H1 (cell line): ENCODE measurements at regions not wholly inside any gene's neighbourhood (a gene's known extent, or its start where the extent isn't known, plus 50 kb on each side); places are given as distances from the start of the nearest gene placed in this dataset.

Source experiments
- CTCF ChIA-PET: fragments of 300-600 bp; sonication (Branson Sonifier 250); formaldehyde crosslinking; loops from one replicate; lab custom pipeline; 2021; ENCODE audit not compliant: partially characterized antibody; lab: Charles Lee
- POLR2A ChIA-PET: fragments of 300-600 bp; sonication (Branson Sonifier 250); formaldehyde crosslinking; loops from one replicate; lab custom pipeline; 2021; ENCODE audit warnings: inconsistent platforms; ENCODE audit not compliant: partially characterized antibody; lab: Charles Lee
- DNase-seq, 2 experiments: peaks; one replicate each; pipeline versions ENCODE4 v3.0.0 to v3.0.0-alpha.2; 2010 to 2022; ENCODE audit warnings: low spot score in 2 of 2, low read depth in 1 of 2, mixed read lengths in 1 of 2
- FAIRE-seq: peaks from 2 replicates; lab custom pipeline; 2011; peaks lifted over from hg19 to GRCh38; lab: Jason Lieb, UNC
- H2AFZ ChIP-seq: 2 replicates; pipeline ENCODE4 v1.8.1; 2012; ENCODE audit warnings: low read length, inconsistent platforms
- H2AK5ac ChIP-seq: 2 replicates; pipeline ENCODE4 v1.6.1; 2013; ENCODE audit warnings: low read depth, low read length
- H2BK120ac ChIP-seq: replicated peaks from 2 replicates; pipeline ENCODE3; 2013; ENCODE audit warnings: low read depth, low read length, inconsistent platforms
- H2BK12ac ChIP-seq: 2 replicates; pipeline ENCODE4 v1.6.1; 2013; ENCODE audit warnings: low read depth, low read length
- H2BK15ac ChIP-seq: 2 replicates; pipeline ENCODE4 v1.6.1; 2013; ENCODE audit warnings: low read length
- H2BK20ac ChIP-seq: 2 replicates; pipeline ENCODE4 v1.6.1; 2013; ENCODE audit warnings: low read length
- H2BK5ac ChIP-seq: 2 replicates; pipeline ENCODE4 v1.6.1; 2013; ENCODE audit warnings: low read depth, low read length
- H3K14ac ChIP-seq: 2 replicates; pipeline ENCODE4 v1.6.1; 2013; ENCODE audit warnings: inconsistent platforms; ENCODE audit not compliant: insufficient read length
- H3K18ac ChIP-seq: 2 replicates; pipeline ENCODE4 v1.6.1; 2013; ENCODE audit warnings: low read length; ENCODE audit errors: extremely low read depth
- H3K23ac ChIP-seq: 2 replicates; pipeline ENCODE4 v1.6.1; 2013; ENCODE audit warnings: inconsistent platforms; ENCODE audit not compliant: insufficient read length
- H3K23me2 ChIP-seq: 2 replicates; pipeline ENCODE4 v1.6.1; 2013; ENCODE audit warnings: low read depth, low read length
- H3K27ac ChIP-seq: 2 replicates; pipeline ENCODE4 v1.6.1; 2011; ENCODE audit warnings: low read depth, low read length, inconsistent platforms
- H3K27me3 ChIP-seq, 4 experiments: replicated peaks in 1 of 4; 1 replicate in 1 of 4; 2 replicates in 3 of 4; pipeline versions ENCODE4 v1.6.1 to v1.8.1; 2011 to 2013; ENCODE audit warnings: low read length in 3 of 4, mild to moderate bottlenecking in 3 of 4, inconsistent platforms in 2 of 4, mixed read lengths in 2 of 4, moderate library complexity in 1 of 4; ENCODE audit not compliant: control insufficient read depth in 3 of 4, insufficient read depth in 3 of 4; ENCODE audit errors: extremely low read depth in 1 of 4
- H3K36me3 ChIP-seq, 4 experiments: 2 replicates each; pipeline versions ENCODE4 v1.6.1 to v1.8.1; 2011 to 2013; ENCODE audit warnings: mild to moderate bottlenecking in 4 of 4, low read length in 3 of 4, moderate library complexity in 2 of 4, control low read depth in 1 of 4, inconsistent platforms in 1 of 4; ENCODE audit not compliant: insufficient read depth in 4 of 4, control insufficient read depth in 2 of 4
- H3K4ac ChIP-seq: replicated peaks from 2 replicates; pipeline ENCODE3; 2013; ENCODE audit warnings: low read length, low read depth, mixed read lengths, inconsistent platforms; ENCODE audit not compliant: insufficient read length
- H3K4me1 ChIP-seq, 4 experiments: replicated peaks in 1 of 4; 1 replicate in 1 of 4; 2 replicates in 3 of 4; pipeline versions ENCODE4 v1.6.1 to v1.8.1; 2011 to 2013; ENCODE audit warnings: low read length in 3 of 4, inconsistent platforms in 2 of 4, mixed read lengths in 1 of 4; ENCODE audit not compliant: insufficient read depth in 4 of 4, control insufficient read depth in 3 of 4
- H3K4me2 ChIP-seq, 2 experiments: 2 replicates each; pipeline versions ENCODE4 v1.6.1 to v1.8.1; 2011 to 2013; ENCODE audit warnings: low read depth in 2 of 2, low read length in 2 of 2, control low read depth in 1 of 2, inconsistent platforms in 1 of 2, mild to moderate bottlenecking in 1 of 2; ENCODE audit not compliant: insufficient read depth in 1 of 2
- H3K4me3 ChIP-seq, 4 experiments: fragments of 200-600, 300-600 bp in 1 of 4; sonication (generic), shearing (Covaris generic), sonication (Bioruptor Twin) in 1 of 4; 2 replicates each; pipeline versions ENCODE4 v1.5.1 to v1.8.1; 2011 to 2016; ENCODE audit warnings: low read length in 4 of 4, low read depth in 3 of 4, control low read depth in 2 of 4, inconsistent platforms in 2 of 4, mild to moderate bottlenecking in 2 of 4, mixed read lengths in 1 of 4, moderate library complexity in 1 of 4; ENCODE audit not compliant: insufficient read depth in 2 of 4; ENCODE audit errors: extremely low read depth in 1 of 4
- H3K56ac ChIP-seq: replicated peaks from 2 replicates; pipeline ENCODE3; 2013; ENCODE audit warnings: low read depth, mild to moderate bottlenecking, mixed read lengths, low read length, inconsistent platforms; ENCODE audit not compliant: insufficient read length
- H3K79me1 ChIP-seq: 2 replicates; pipeline ENCODE4 v1.6.1; 2013; ENCODE audit warnings: low read depth, low read length, control low read depth
- H3K79me2 ChIP-seq, 2 experiments: 2 replicates each; pipeline versions ENCODE4 v1.6.1 to v1.8.1; 2012 to 2013; ENCODE audit warnings: low read length in 2 of 2, mild to moderate bottlenecking in 2 of 2, inconsistent platforms in 1 of 2; ENCODE audit not compliant: insufficient read depth in 2 of 2, control insufficient read depth in 1 of 2
- H3K9ac ChIP-seq, 4 experiments: replicated peaks in 1 of 4; 1 replicate in 1 of 4; 2 replicates in 3 of 4; pipeline versions ENCODE4 v1.6.1 to v1.8.1; 2011 to 2013; ENCODE audit warnings: low read depth in 3 of 4, low read length in 3 of 4, control low read depth in 2 of 4, mild to moderate bottlenecking in 2 of 4, moderate library complexity in 2 of 4, inconsistent platforms in 1 of 4; ENCODE audit errors: extremely low read depth in 1 of 4
- H3K9me3 ChIP-seq, 2 experiments: 2 replicates each; pipeline versions ENCODE4 v1.6.1 to v1.8.1; 2012 to 2013; ENCODE audit warnings: mild to moderate bottlenecking in 2 of 2, moderate library complexity in 2 of 2, control low read depth in 1 of 2, inconsistent platforms in 1 of 2, low read depth in 1 of 2, low read length in 1 of 2, mixed read lengths in 1 of 2; ENCODE audit not compliant: insufficient read depth in 2 of 2
- H4K20me1 ChIP-seq, 2 experiments: replicated peaks in 1 of 2; 2 replicates each; pipeline versions ENCODE3 to v1.8.1; 2011 to 2013; ENCODE audit warnings: inconsistent platforms in 2 of 2, low read length in 2 of 2, mild to moderate bottlenecking in 1 of 2; ENCODE audit not compliant: insufficient read depth in 2 of 2, control insufficient read depth in 1 of 2
- H4K5ac ChIP-seq: 2 replicates; pipeline ENCODE4 v1.6.1; 2013; ENCODE audit warnings: low read length, low read depth, mixed read lengths, inconsistent platforms; ENCODE audit not compliant: insufficient read length
- H4K8ac ChIP-seq: 2 replicates; pipeline ENCODE4 v1.8.0; 2013; ENCODE audit warnings: mild to moderate bottlenecking, moderate library complexity, low read length, inconsistent platforms; ENCODE audit not compliant: insufficient read depth; ENCODE audit errors: extremely low read depth
- H4K91ac ChIP-seq: replicated peaks from 2 replicates; pipeline ENCODE3; 2013; ENCODE audit warnings: low read length, mixed read lengths, inconsistent platforms; ENCODE audit not compliant: insufficient read length
- CBX5 ChIP-seq: fragments of 300-800, 300-1000 bp; sonication (generic); IDR thresholded peaks from 2 replicates; pipeline ENCODE4 v1.7.1; 2016; ENCODE audit warnings: antibody characterized with exemption, low read length, low read depth
- GABPA ChIP-seq: IDR thresholded peaks from 2 replicates; pipeline ENCODE4 v1.6.1; 2011; ENCODE audit warnings: mild to moderate bottlenecking, low read length, moderate library complexity, borderline replicate concordance; ENCODE audit not compliant: insufficient read depth
- GTF2F1 ChIP-seq: IDR thresholded peaks from 2 replicates; pipeline ENCODE4 v1.6.1; 2012; ENCODE audit warnings: low read depth, low read length, improper control_type of control experiment, borderline replicate concordance
- POLR2A ChIP-seq, 2 experiments: IDR thresholded peaks; 1 replicate in 1 of 2; 2 replicates in 1 of 2; pipeline ENCODE4 v1.6.1; 2011; ENCODE audit warnings: low read depth in 2 of 2, low read length in 2 of 2, mild to moderate bottlenecking in 2 of 2; ENCODE audit errors: control extremely low read depth in 1 of 2
- POU5F1 ChIP-seq: IDR thresholded peaks from 2 replicates; pipeline ENCODE4 v1.6.1; 2011; ENCODE audit warnings: low read depth, mild to moderate bottlenecking, low read length, moderate library complexity
- SAP30 ChIP-seq: fragments of 300-600 bp; sonication (generic); IDR thresholded peaks from 2 replicates; pipeline ENCODE4 v1.7.1; 2012; ENCODE audit warnings: low read length, moderate library complexity, mild to moderate bottlenecking, inconsistent platforms; ENCODE audit not compliant: insufficient read depth, insufficient replicate concordance
- TCF12 ChIP-seq: IDR thresholded peaks from 2 replicates; pipeline ENCODE4 v1.6.1; 2011; ENCODE audit warnings: low read depth, mild to moderate bottlenecking, low read length
- ZNF274 ChIP-seq: IDR thresholded peaks from 2 replicates; pipeline ENCODE4 v1.7.0; 2012; ENCODE audit warnings: low read length, borderline replicate concordance; ENCODE audit errors: extremely low read depth
- WGBS, 2 experiments: shearing (Covaris generic) in 1 of 2; methylation state at CpG; one replicate each; pipeline versions ENCODE4 v1.1.6 to v1.1.7; 2013 to 2015; ENCODE audit warnings: low lambda C conversion rate in 2 of 2, mixed read lengths in 2 of 2, inconsistent platforms in 1 of 2, low coverage in 1 of 2, missing lambda C conversion rate in 1 of 2; ENCODE audit not compliant: insufficient replicate concordance in 2 of 2, insufficient coverage in 1 of 2, insufficient read length in 1 of 2; ENCODE audit errors: extremely low coverage in 1 of 2, missing lambda C conversion rate in 1 of 2; 5-methylcytosine and 5-hydroxymethylcytosine counted together

DNA sequence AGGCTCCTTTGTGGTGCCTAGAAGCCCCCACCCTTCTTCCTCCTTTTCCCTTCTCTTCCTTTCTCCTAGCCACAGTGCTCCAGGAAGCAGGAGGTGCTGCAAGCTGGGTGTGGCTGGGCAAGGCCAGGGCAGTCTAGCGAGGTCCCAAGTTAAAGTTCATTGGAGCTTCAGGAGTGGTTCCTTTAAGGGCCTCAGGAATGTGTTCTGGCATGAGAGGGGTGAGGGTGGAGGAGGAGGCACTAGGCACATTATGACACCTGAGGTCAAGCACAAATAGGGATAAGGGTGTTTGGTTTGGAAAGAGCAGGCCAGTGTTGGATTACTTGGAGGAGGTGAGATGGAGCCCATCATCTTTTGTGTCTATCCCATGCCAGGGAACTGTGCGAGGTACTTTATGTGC, 258.7 kb downstream of the TLE3 start:
- Histone ChIP-seq H3K56ac (no peak overlapping the region), H4K5ac (no peak overlapping the region), H2BK120ac (no peak overlapping the region), H2BK12ac (no peak overlapping the region), H2AK5ac (no peak overlapping the region), H2BK15ac (no peak overlapping the region), H3K36me3 (no peaks in the 10 kb centered on the region), H4K20me1 (no peaks in the 10 kb centered on the region), H3K4me2 (no peak overlapping the region), H3K4me3 (no peak overlapping the region), H4K8ac (no peak overlapping the region), H3K4ac (no peak overlapping the region), H2BK20ac (no peak overlapping the region), H3K27ac (no peak overlapping the region), H3K27me3 (no peaks in the 10 kb centered on the region), H3K4me1 (no peaks in the 10 kb centered on the region; a peak in 2 of 7 replicates), H3K79me1 (no peaks in the 10 kb centered on the region), H2BK5ac (no peak overlapping the region), H3K14ac (no peak overlapping the region), H3K79me2 (no peaks in the 10 kb centered on the region), H3K9ac (no peak overlapping the region), H3K23ac (no peak overlapping the region), H3K23me2 (no peaks in the 10 kb centered on the region; the same call in 1 of the 2 replicates), H3K18ac (no peak overlapping the region), H3K9me3 (no peaks in the 10 kb centered on the region), H4K91ac (no peak overlapping the region), H2AFZ (no peak overlapping the region)
- CTCF ChIA-PET: interaction anchor here (0.5 to 1.2 kb wide), 2 partner anchors 11 to 523 kb away, joined by 3 read pairs; no protein-coding TSS in a partner anchor
- FAIRE-seq (no peak), DNase-seq (no peak)
- POLR2A ChIA-PET: interaction anchor here (1.5 kb wide), 1 partner anchor 257 kb away, joined by 3 read pairs; no protein-coding TSS in a partner anchor
- WGBS, 2 experiments: 95% methylated on average over 2 of the region's 2 CpGs; no CpG with 5 or more reads in 1 of the 2 experiments
- TF ChIP-seq SAP30: no peak
- TF ChIP-seq TCF12: no peak
- TF ChIP-seq POLR2A (IDR thresholded peaks at IDR 0.05; ENCODE audit: control extremely low read depth in 1 of 2, low read depth in 2 of 2, low read length in 2 of 2): no peak
- no peak for TF ChIP-seq GTF2F1
- TF ChIP-seq GABPA: no peak
- no peak for TF ChIP-seq ZNF274
- no peak for TF ChIP-seq POU5F1
- no peak for TF ChIP-seq CBX5
